Keratinocyte (primary cell): ENCODE measurements at regions not wholly inside any gene's neighbourhood (a gene's known extent, or its start where the extent isn't known, plus 50 kb on each side); places are given as distances from the start of the nearest gene placed in this dataset.

Experiments
- DNase-seq: peaks from one replicate; pipeline ENCODE4 v3.0.0-alpha.2; 2011; ENCODE audit warnings: low read depth, missing footprints, low spot score
- FAIRE-seq: peaks from 2 replicates; lab custom pipeline; 2011; peaks lifted over from hg19 to GRCh38; lab: Jason Lieb, UNC
- H2AFZ ChIP-seq: 2 replicates; pipeline ENCODE4 v1.6.0; 2012; ENCODE audit warnings: low read length, control low read depth, inconsistent platforms; ENCODE audit not compliant: control insufficient read depth
- H3K27ac ChIP-seq: 2 replicates; pipeline ENCODE4 v1.5.1; 2011; ENCODE audit warnings: low read length; ENCODE audit not compliant: control insufficient read depth, insufficient read depth
- H3K27me3 ChIP-seq: 3 replicates; pipeline ENCODE4 v1.6.0; 2011; ENCODE audit warnings: low read length; ENCODE audit not compliant: control insufficient read depth, insufficient read depth; ENCODE audit errors: extremely low read depth
- H3K36me3 ChIP-seq, 2 experiments: 2 replicates in 1 of 2; 3 replicates in 1 of 2; pipeline ENCODE4 v1.5.1; 2011; ENCODE audit warnings: low read length in 2 of 2, mild to moderate bottlenecking in 1 of 2; ENCODE audit not compliant: control insufficient read depth in 2 of 2, insufficient read depth in 2 of 2; ENCODE audit errors: extremely low read depth in 1 of 2
- H3K4me1 ChIP-seq: 3 replicates; pipeline ENCODE4 v1.5.1; 2011; ENCODE audit warnings: low read length; ENCODE audit not compliant: control insufficient read depth, insufficient read depth; ENCODE audit errors: extremely low read depth
- H3K4me2 ChIP-seq: 3 replicates; pipeline ENCODE4 v1.6.0; 2011; ENCODE audit warnings: low read depth, low read length; ENCODE audit not compliant: control insufficient read depth, insufficient read depth; ENCODE audit errors: extremely low read depth
- H3K4me3 ChIP-seq, 3 experiments: fragments of 200-600 bp in 1 of 3; sonication (generic) in 1 of 3; 2 replicates in 2 of 3; 3 replicates in 1 of 3; pipeline ENCODE4 v1.5.1; 2011 to 2016; ENCODE audit warnings: low read length in 3 of 3, mild to moderate bottlenecking in 3 of 3, control low read depth in 2 of 3, inconsistent platforms in 1 of 3, low read depth in 1 of 3, mixed read lengths in 1 of 3, mixed run types in 1 of 3, moderate library complexity in 1 of 3; ENCODE audit not compliant: control insufficient read depth in 2 of 3, insufficient read depth in 2 of 3; ENCODE audit errors: extremely low read depth in 1 of 3
- H3K79me2 ChIP-seq: 2 replicates; pipeline ENCODE4 v1.6.0; 2012; ENCODE audit warnings: low read length; ENCODE audit not compliant: control insufficient read depth, insufficient read depth
- H3K9ac ChIP-seq: 3 replicates; pipeline ENCODE4 v1.6.0; 2011; ENCODE audit warnings: low read length; ENCODE audit not compliant: control insufficient read depth, insufficient read depth; ENCODE audit errors: extremely low read depth
- H3K9me1 ChIP-seq: 3 replicates; pipeline ENCODE4 v1.6.0; 2011; ENCODE audit warnings: low read length; ENCODE audit not compliant: control insufficient read depth, insufficient read depth; ENCODE audit errors: extremely low read depth
- H3K9me3 ChIP-seq: 2 replicates; pipeline ENCODE4 v1.5.1; 2012; ENCODE audit warnings: low read depth, low read length; ENCODE audit not compliant: control insufficient read depth
- H4K20me1 ChIP-seq: 3 replicates; pipeline ENCODE4 v1.6.0; 2011; ENCODE audit warnings: low read length; ENCODE audit not compliant: control insufficient read depth, insufficient read depth; ENCODE audit errors: extremely low read depth
- EZH2 ChIP-seq: IDR thresholded peaks from one replicate; pipeline ENCODE4 v1.6.1; 2012; ENCODE audit warnings: inconsistent platforms, mild to moderate bottlenecking, low read length, moderate library complexity
- dilution Hi-C: fragments of 300-500 bp; cut with MboI; formaldehyde crosslinking; loops from one replicate; pipeline ENCODE4 v1.7.0; 2020; ENCODE audit warnings: low sequenced_read_pairs; ENCODE audit not compliant: extremely low pct_ligation_motif_present
- TF ChIP-seq, protein P1 (sequence below), 3 experiments: IDR thresholded peaks in 1 of 3; conservative IDR thresholded peaks in 1 of 3; optimal IDR thresholded peaks in 1 of 3; 2 replicates in 2 of 3; 3 replicates in 1 of 3; pipeline versions ENCODE3 to v1.5.1; 2011; ENCODE audit warnings: low read length in 3 of 3, mild to moderate bottlenecking in 3 of 3, moderate library complexity in 2 of 3, control low read depth in 1 of 3, inconsistent platforms in 1 of 3; ENCODE audit not compliant: insufficient read depth in 2 of 3; ENCODE audit errors: extremely low read depth in 1 of 3

GRCh38 chr11:112885744-112886433 is 75.3 kb upstream of the NCAM1 start:
- H3K9ac ChIP-seq: no peak overlapping the region
- no peak overlapping the region for H3K27ac ChIP-seq
- FAIRE-seq: no peak
- no peak overlapping the region for H3K4me2 ChIP-seq
- H4K20me1 ChIP-seq: no peaks in the 10 kb centered on the region
- no peaks in the 10 kb centered on the region for H3K9me3 ChIP-seq
- no peaks in the 10 kb centered on the region for H3K79me2 ChIP-seq
- H3K4me3 ChIP-seq: no peak overlapping the region
- TF ChIP-seq, protein P1, sequence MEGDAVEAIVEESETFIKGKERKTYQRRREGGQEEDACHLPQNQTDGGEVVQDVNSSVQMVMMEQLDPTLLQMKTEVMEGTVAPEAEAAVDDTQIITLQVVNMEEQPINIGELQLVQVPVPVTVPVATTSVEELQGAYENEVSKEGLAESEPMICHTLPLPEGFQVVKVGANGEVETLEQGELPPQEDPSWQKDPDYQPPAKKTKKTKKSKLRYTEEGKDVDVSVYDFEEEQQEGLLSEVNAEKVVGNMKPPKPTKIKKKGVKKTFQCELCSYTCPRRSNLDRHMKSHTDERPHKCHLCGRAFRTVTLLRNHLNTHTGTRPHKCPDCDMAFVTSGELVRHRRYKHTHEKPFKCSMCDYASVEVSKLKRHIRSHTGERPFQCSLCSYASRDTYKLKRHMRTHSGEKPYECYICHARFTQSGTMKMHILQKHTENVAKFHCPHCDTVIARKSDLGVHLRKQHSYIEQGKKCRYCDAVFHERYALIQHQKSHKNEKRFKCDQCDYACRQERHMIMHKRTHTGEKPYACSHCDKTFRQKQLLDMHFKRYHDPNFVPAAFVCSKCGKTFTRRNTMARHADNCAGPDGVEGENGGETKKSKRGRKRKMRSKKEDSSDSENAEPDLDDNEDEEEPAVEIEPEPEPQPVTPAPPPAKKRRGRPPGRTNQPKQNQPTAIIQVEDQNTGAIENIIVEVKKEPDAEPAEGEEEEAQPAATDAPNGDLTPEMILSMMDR (optimal IDR thresholded peaks at IDR 0.05 in 1 of 3, IDR thresholded peaks at IDR 0.05 in 1 of 3, conservative IDR thresholded peaks at IDR 0.05 in 1 of 3; ENCODE audit: extremely low read depth in 1 of 3, insufficient read depth in 2 of 3, low read length in 3 of 3): no peak
- TF ChIP-seq EZH2: no peak
- DNase-seq: no peak
- no peaks in the 10 kb centered on the region for H3K27me3 ChIP-seq
- no peaks in the 10 kb centered on the region for H3K36me3 ChIP-seq
- H3K9me1 ChIP-seq: no peaks in the 10 kb centered on the region
- H2AFZ ChIP-seq: no peak overlapping the region
- no peaks in the 10 kb centered on the region for H3K4me1 ChIP-seq
- dilution Hi-C loops: no loop called here

DNA sequence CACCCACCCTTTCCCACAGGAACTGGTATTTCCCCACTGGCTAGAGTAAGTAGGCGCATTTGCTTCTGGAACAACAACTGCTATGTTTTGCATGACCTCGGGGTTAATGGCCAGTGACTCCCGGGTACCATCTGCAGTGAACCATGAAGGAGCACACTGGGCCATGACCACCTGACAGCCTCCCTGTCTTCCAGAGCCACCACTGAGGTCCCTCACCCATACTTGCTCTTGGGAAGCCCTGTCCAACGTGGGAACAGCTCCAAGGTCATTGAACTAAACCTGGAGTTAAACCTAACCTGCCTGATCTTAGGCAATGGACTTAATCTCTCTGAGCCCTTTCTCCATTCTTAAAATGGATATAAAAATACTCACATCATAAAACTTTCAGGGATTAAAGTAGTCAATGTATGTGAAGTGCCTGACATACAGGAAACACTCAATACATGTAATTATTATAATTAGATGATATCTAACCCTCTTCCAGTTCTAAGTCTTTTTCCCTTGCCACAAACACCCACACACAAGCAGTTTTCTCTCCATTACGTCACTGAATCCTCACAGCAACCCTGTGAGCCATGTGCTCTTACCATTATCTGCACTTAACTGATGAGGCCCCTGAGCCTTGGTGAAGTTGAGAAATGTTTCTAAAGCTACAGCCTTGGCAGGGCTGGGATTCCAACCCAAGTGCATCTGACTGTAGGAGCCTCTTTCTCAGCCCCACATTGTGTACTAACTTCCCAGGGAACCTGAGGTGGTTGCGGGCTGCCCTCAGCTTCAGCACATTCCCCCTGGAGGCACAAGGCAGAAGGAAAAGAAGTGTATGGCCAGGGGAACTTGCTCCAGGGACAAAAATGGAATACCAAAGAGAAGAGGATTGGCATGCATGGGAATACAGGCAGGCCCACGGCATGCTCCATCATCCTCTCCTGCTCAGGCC is 74.5 kb upstream of the NCAM1 start:
- dilution Hi-C loops: no loop called here
- Histone ChIP-seq H3K9me1 (no peaks in the 10 kb centered on the region), H3K9ac (no peak overlapping the region), H3K79me2 (no peaks in the 10 kb centered on the region), H3K4me1 (no peaks in the 10 kb centered on the region), H3K36me3 (no peaks in the 10 kb centered on the region), H3K27ac (no peak overlapping the region), H3K9me3 (no peaks in the 10 kb centered on the region), H3K27me3 (no peaks in the 10 kb centered on the region), H4K20me1 (no peaks in the 10 kb centered on the region), H2AFZ (no peak overlapping the region), H3K4me3 (no peak overlapping the region), H3K4me2 (no peak overlapping the region)
- no peak for TF ChIP-seq EZH2
- TF ChIP-seq, protein P1 (optimal IDR thresholded peaks at IDR 0.05 in 1 of 3, IDR thresholded peaks at IDR 0.05 in 1 of 3, conservative IDR thresholded peaks at IDR 0.05 in 1 of 3; ENCODE audit: extremely low read depth in 1 of 3, insufficient read depth in 2 of 3, low read length in 3 of 3): no peak
- no peak for FAIRE-seq
- no peak for DNase-seq
